GM18526 (cell line): ENCODE measurements at regions not wholly inside any gene's neighbourhood (a gene's known extent, or its start where the extent isn't known, plus 50 kb on each side); places are given as distances from the start of the nearest gene placed in this dataset.

Source experiments
- POLR2A ChIP-seq: IDR thresholded peaks from 3 replicates; pipeline ENCODE4 v1.6.1; 2011; ENCODE audit not compliant: insufficient read length; ENCODE audit errors: extremely low read depth

- no peak for TF ChIP-seq POLR2A
Observed at GRCh38 chr22:22034469-22035132, 52.0 kb upstream of the TOP3B start.

- TF ChIP-seq POLR2A = no peak
Observed at GRCh38 chr22:22033803-22034468, 51.3 kb upstream of the TOP3B start.

- no peak for TF ChIP-seq POLR2A
Observed at GRCh38 chr22:22032906-22033802, 50.6 kb upstream of the TOP3B start.

DNA sequence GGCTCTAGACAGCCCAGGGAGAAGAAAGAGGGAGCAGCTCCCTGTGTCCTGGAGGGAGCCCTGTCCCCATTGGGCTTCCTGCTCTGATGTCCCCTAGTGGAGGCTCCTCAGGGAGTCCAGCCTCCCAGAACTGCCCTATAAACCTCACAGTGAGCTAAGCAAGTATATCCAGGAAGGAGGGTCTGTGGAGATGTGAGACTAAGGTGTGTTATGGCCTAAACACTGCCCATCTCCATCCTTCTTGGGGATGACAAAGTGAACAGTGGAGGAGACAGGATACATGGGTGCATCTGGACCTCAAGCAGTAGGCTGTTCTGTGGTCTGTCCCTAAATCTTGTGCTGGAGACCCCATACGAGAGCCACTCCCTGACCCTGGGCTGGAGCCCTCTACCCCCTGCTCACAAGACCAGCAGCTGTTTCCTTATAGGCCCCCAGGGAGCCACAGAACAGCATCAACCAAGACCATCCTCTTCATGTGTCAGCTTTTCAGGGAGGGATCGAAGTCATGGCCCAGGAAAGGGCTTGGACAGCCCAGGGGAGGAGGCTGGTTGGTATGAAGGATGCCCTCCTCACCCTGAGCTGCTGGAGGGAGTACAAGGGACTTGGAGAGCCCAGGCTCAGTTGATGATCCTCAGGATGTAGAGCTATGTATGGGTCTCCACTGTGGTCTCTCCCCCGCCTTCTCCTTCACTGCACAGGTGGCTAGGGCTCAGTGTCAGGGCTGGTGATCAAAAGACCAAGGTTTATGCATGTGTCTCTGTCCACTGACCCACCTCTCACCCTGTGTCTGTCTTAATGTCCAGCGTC lies 49.7 kb upstream of the TOP3B start:
- TF ChIP-seq POLR2A = no peak
